Progenitor cell of endocrine pancreas (in vitro differentiated cells): ENCODE measurements at regions not wholly inside any gene's neighbourhood (a gene's known extent, or its start where the extent isn't known, plus 50 kb on each side); places are given as distances from the start of the nearest gene placed in this dataset.
"Not testable (repeated sequence)": the region's sequence is repeated elsewhere in the genome, so short reads cannot be mapped to it uniquely, and the experiment has no call there.

Experiments used
- DNase-seq: peaks from one replicate; pipeline ENCODE4 v3.0.0; 2021; ENCODE audit warnings: low spot score; ENCODE audit not compliant: unreplicated experiment
- H3K27ac Mint-ChIP-seq: 2 replicates; pipeline ENCODE4 v1.8.0; 2021; ENCODE audit warnings: mild to moderate bottlenecking, moderate library complexity, mixed read lengths
- H3K27me3 Mint-ChIP-seq: 2 replicates; pipeline ENCODE4 v1.8.0; 2021; ENCODE audit warnings: mixed read lengths
- H3K36me3 Mint-ChIP-seq: 2 replicates; pipeline ENCODE4 v1.8.0; 2022; ENCODE audit warnings: mixed read lengths; ENCODE audit not compliant: insufficient read depth
- H3K4me1 Mint-ChIP-seq: 2 replicates; pipeline ENCODE4 v1.8.0; 2021; ENCODE audit warnings: low read depth, mixed read lengths
- H3K4me3 Mint-ChIP-seq: 2 replicates; pipeline ENCODE4 v1.8.0; 2021; ENCODE audit warnings: low read depth, mild to moderate bottlenecking, moderate library complexity, mixed read lengths
- H3K9me3 Mint-ChIP-seq: 2 replicates; pipeline ENCODE4 v1.8.0; 2021; ENCODE audit warnings: low read depth, mixed read lengths
- TF ChIP-seq, protein P1 (sequence below): fragments of 200-600 bp; sonication (generic); IDR thresholded peaks from one replicate; pipeline ENCODE4 v1.5.0; 2021; ENCODE audit warnings: antibody characterized with exemption, mild to moderate bottlenecking; ENCODE audit not compliant: unreplicated experiment

DNA sequence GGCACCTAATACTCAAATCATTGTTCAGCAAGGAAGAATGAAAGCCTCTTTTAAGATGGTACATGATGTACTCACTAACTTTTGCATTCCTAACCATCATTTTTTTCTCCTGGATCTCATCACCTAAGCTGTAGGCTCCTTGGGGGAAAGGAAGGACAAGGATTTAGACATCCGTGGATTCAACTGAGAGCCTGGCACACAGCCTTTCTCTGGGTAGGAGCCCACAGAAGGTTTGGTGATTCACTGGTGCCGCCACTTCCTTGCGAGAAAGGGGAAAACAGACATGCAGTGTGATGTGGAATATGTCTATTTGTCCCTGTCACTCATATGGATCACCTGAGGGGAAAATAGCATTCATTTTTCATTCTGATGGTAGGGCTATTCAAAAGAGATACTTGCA lies 147.3 kb downstream of the PCDH7 start:
- TF ChIP-seq, protein P1, sequence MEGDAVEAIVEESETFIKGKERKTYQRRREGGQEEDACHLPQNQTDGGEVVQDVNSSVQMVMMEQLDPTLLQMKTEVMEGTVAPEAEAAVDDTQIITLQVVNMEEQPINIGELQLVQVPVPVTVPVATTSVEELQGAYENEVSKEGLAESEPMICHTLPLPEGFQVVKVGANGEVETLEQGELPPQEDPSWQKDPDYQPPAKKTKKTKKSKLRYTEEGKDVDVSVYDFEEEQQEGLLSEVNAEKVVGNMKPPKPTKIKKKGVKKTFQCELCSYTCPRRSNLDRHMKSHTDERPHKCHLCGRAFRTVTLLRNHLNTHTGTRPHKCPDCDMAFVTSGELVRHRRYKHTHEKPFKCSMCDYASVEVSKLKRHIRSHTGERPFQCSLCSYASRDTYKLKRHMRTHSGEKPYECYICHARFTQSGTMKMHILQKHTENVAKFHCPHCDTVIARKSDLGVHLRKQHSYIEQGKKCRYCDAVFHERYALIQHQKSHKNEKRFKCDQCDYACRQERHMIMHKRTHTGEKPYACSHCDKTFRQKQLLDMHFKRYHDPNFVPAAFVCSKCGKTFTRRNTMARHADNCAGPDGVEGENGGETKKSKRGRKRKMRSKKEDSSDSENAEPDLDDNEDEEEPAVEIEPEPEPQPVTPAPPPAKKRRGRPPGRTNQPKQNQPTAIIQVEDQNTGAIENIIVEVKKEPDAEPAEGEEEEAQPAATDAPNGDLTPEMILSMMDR = no peak
- Mint-ChIP-seq H3K36me3 (no peaks in the 10 kb centered on the region), H3K27ac (no peak overlapping the region), H3K4me1 (peaks cover 40% of the 10 kb centered on the region), H3K9me3 (peaks cover 3% of the 10 kb centered on the region), H3K27me3 (no peaks in the 10 kb centered on the region), H3K4me3 (no peak overlapping the region)
- DNase-seq = no peak

DNA sequence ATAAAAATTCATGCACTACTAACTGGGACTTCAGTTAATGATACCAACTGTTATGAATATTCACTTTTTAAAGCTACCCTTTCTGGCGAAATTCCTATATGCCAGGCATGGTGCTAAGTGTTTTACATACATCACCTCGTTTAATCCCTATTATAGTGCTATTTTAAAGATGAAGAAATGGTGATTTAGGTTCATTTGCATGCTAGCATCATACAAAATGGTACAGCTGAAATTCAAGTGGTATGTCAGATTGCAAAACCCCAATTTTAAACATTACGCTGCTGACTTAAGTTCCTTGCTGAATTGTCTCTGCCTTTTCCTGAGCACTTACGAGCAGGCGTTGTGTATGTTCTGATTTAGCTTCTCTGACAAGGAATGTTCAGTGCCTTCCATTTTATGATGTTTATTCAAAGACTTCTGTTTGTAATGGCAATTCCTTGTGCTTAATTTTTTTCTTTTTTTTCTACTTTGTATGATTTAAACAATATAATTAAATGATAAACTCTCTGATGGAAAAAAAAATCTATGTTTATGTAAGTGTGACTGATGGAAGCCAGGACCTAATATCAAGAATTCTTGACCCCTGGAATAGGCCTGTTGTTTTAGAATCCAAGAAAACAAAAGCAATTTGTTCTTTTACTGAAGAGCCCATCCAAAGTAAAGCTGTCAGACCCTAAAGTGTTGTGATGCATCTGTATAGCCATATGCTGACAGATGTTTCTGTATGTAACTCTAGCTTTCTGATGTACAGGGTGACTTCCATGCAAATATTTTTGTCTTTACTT lies 148.1 kb downstream of the PCDH7 start:
- TF ChIP-seq, protein P1 = no peak
- no peak overlapping the region for H3K27ac Mint-ChIP-seq
- H3K27me3 Mint-ChIP-seq = no peaks in the 10 kb centered on the region
- H3K4me1 Mint-ChIP-seq = peaks cover 38% of the 10 kb centered on the region
- H3K36me3 Mint-ChIP-seq = no peaks in the 10 kb centered on the region
- H3K9me3 Mint-ChIP-seq = peaks cover 3% of the 10 kb centered on the region
- no peak for DNase-seq
- H3K4me3 Mint-ChIP-seq = no peak overlapping the region

DNA sequence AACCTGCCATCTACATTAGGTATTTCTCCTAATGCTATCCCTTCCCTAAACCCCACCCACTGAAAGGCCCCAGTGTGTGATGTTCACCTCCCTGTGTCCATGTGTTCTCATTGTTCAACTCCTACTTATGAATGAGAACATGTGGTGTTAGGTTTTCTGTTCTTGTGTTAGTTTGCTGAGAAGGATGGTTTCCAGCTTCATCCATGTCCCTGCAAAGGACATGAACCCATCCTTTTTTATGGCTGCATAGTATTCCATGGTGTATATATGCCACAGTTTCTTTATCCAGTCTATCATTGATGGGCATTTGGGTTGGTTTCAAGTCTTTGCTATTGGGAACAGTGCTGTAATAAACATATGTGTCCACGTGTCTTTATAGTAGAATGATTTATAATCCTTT lies 149.2 kb downstream of the PCDH7 start:
- not testable (repeated sequence) for DNase-seq, H3K4me3 Mint-ChIP-seq, H3K9me3 Mint-ChIP-seq, H3K27ac Mint-ChIP-seq, H3K27me3 Mint-ChIP-seq, H3K36me3 Mint-ChIP-seq
- H3K4me1 Mint-ChIP-seq = peaks cover 27% of the 10 kb centered on the region

DNA sequence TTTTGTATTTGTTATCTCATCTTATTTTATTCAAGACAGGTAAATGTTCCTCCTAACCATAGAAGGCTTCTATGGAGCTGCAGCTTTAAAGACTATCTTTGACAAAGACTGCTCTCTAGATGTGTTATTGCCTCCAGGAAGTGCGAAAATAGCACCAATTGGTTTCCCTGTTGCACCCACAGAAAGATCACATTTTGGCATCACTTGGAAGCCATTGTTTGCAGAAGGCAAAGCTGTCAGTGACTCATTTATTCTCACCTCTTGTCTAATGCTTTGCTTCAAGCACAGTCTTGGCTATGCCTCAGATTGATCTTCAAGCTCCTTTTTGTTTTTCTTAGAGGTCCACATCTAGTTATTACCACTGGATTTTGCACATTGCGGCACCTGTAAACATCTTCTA lies 150.3 kb downstream of the PCDH7 start:
- no peaks in the 10 kb centered on the region for H3K36me3 Mint-ChIP-seq

DNA sequence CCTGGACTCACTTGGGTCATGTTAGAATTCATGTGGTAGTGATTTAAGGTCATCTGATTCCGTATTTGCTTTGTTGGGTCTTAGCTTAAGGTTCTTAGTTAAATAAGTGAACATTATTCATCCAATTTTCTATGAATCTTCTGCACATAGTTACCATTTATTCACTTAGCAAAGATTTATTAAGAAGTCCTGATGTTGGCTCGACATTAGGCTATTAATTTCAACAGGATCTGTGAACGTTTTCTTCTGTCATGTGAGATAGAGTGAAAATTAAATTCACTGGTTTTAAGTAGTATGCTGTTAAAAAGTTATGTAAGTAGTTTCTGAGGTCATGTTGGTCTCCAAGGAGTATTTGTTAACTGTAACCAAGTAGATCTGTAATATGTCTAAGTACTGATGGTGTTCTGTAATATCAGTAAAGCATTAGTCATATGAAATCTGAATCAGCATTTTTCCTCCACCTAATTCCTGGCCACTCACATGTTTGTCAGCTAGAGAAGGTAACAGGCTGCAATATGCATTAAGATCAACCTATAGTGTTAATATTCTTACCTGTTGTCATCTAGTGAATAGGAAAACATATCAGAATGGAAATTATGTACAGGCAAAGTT lies 155.6 kb downstream of the PCDH7 start:
- peak overlapping the region; percentile 27 for H3K27ac Mint-ChIP-seq
- H3K36me3 Mint-ChIP-seq = no peaks in the 10 kb centered on the region
- peaks cover under 1% of the 10 kb centered on the region for H3K4me1 Mint-ChIP-seq
- TF ChIP-seq, protein P1 = no peak
- no peak overlapping the region for H3K4me3 Mint-ChIP-seq
- no peak for DNase-seq
- no peaks in the 10 kb centered on the region for H3K9me3 Mint-ChIP-seq
- no peaks in the 10 kb centered on the region for H3K27me3 Mint-ChIP-seq

More for the DNA sequence above, 150.3 kb downstream of the PCDH7 start:
- no peak overlapping the region for H3K27ac Mint-ChIP-seq
- DNase-seq = no peak
- no peak overlapping the region for H3K4me3 Mint-ChIP-seq
- no peaks in the 10 kb centered on the region for H3K27me3 Mint-ChIP-seq
- H3K9me3 Mint-ChIP-seq = peaks cover 3% of the 10 kb centered on the region
- peaks cover 19% of the 10 kb centered on the region for H3K4me1 Mint-ChIP-seq
- TF ChIP-seq, protein P1 = no peak
